Prostate gland (tissue), 2 donors: ENCODE measurements at regions not wholly inside any gene's neighbourhood (a gene's known extent, or its start where the extent isn't known, plus 50 kb on each side); places are given as distances from the start of the nearest gene placed in this dataset.

ENCODE experiments used
- POLR2A ChIP-seq: fragments of 450-650 bp; IDR thresholded peaks from one replicate; pipeline ENCODE4 v1.6.1; 2016; ENCODE audit warnings: antibody characterized with exemption, mild to moderate bottlenecking
- TF ChIP-seq, protein P1 (sequence below), 4 experiments: fragments of 200-600 bp in 2 of 4; fragments of 450-650 bp in 2 of 4; sonication (generic) in 2 of 4; IDR thresholded peaks; 1 replicate in 3 of 4; 2 replicates in 1 of 4; pipeline ENCODE4 v1.5.1; 2016 to 2019; ENCODE audit warnings: antibody characterized with exemption in 4 of 4, mild to moderate bottlenecking in 2 of 4, moderate library complexity in 2 of 4

DNA sequence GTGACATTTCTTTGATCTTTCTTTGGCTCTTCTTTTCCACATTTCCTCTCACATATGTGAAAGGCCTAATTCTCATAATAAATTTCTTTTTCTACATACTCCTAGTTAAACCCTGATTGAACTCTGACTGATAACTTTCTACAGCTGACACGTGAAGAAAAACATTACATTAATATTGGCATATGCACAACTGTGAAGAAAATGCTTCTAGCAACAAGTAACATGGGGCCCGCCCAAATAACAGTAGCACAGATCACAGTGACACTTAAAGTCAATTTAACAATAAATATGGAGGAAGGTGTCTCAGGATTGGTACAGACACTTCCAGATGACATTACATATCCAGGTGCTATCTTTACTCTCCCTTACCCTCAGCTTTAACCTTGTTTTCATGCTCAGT is 317.6 kb upstream of the ZNF385D start:
- TF ChIP-seq, protein P1, sequence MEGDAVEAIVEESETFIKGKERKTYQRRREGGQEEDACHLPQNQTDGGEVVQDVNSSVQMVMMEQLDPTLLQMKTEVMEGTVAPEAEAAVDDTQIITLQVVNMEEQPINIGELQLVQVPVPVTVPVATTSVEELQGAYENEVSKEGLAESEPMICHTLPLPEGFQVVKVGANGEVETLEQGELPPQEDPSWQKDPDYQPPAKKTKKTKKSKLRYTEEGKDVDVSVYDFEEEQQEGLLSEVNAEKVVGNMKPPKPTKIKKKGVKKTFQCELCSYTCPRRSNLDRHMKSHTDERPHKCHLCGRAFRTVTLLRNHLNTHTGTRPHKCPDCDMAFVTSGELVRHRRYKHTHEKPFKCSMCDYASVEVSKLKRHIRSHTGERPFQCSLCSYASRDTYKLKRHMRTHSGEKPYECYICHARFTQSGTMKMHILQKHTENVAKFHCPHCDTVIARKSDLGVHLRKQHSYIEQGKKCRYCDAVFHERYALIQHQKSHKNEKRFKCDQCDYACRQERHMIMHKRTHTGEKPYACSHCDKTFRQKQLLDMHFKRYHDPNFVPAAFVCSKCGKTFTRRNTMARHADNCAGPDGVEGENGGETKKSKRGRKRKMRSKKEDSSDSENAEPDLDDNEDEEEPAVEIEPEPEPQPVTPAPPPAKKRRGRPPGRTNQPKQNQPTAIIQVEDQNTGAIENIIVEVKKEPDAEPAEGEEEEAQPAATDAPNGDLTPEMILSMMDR (IDR thresholded peaks at IDR 0.05), result no peak
- TF ChIP-seq POLR2A, result no peak
